SW 1271 (cell line): ENCODE measurements at regions not wholly inside any gene's neighbourhood (a gene's known extent, or its start where the extent isn't known, plus 50 kb on each side); places are given as distances from the start of the nearest gene placed in this dataset.

Experiments
- DNase-seq, 2 experiments: peaks; one replicate each; lab custom pipeline; 2025; lab: John Stamatoyannopoulos, UW

GRCh38 chr6:163951326-163951725 is 536.8 kb downstream of the QKI start:
- DNase-seq: no peak

GRCh38 chr6:163950159-163950558 is 535.6 kb downstream of the QKI start:
- no peak for DNase-seq

- DNase-seq: no peak
Observed at GRCh38 chr6:163949431-163949830, 534.9 kb downstream of the QKI start.

- DNase-seq: no peak
Observed at GRCh38 chr6:163948250-163948649, 533.7 kb downstream of the QKI start.

- no peak for DNase-seq
Observed at GRCh38 chr6:163947276-163947675, 532.8 kb downstream of the QKI start.

- no peak for DNase-seq
Observed at GRCh38 chr6:163946437-163946836, 531.9 kb downstream of the QKI start.

- no peak for DNase-seq
Observed at GRCh38 chr6:163945808-163946207, 531.3 kb downstream of the QKI start.

GRCh38 chr6:163944897-163945296 is 530.4 kb downstream of the QKI start:
- DNase-seq: no peak

GRCh38 chr6:163943607-163944385 is 529.3 kb downstream of the QKI start:
- no peak for DNase-seq

- DNase-seq: no peak
Observed at GRCh38 chr6:163942790-163943189, 528.3 kb downstream of the QKI start.

GRCh38 chr6:163941624-163941976 is 527.1 kb downstream of the QKI start:
- no peak for DNase-seq

- DNase-seq: no peak
Observed at GRCh38 chr6:163940705-163941623, 526.4 kb downstream of the QKI start.

GRCh38 chr6:163937071-163937470 is 522.6 kb downstream of the QKI start:
- no peak for DNase-seq

- no peak for DNase-seq
Observed at GRCh38 chr6:163935158-163935762, 520.7 kb downstream of the QKI start.

- no peak for DNase-seq
Observed at GRCh38 chr6:163930012-163930411, 515.5 kb downstream of the QKI start.

GRCh38 chr6:163929538-163929937 is 515.0 kb downstream of the QKI start:
- no peak for DNase-seq

GRCh38 chr6:163926642-163927041 is 512.1 kb downstream of the QKI start:
- DNase-seq: no peak

GRCh38 chr6:163925839-163926238 is 511.3 kb downstream of the QKI start:
- no peak for DNase-seq

- no peak for DNase-seq
Observed at GRCh38 chr6:163923658-163924411, 509.3 kb downstream of the QKI start.

- DNase-seq: no peak
Observed at GRCh38 chr6:163922562-163922961, 508.0 kb downstream of the QKI start.

GRCh38 chr6:163919652-163920051 is 505.1 kb downstream of the QKI start:
- DNase-seq: no peak
